Brain microvascular endothelial cell (primary cell): ENCODE measurements at regions not wholly inside any gene's neighbourhood (a gene's known extent, or its start where the extent isn't known, plus 50 kb on each side); places are given as distances from the start of the nearest gene placed in this dataset.

Experiments used
- DNase-seq: peaks from one replicate; pipeline ENCODE4 v3.0.0-alpha.2; 2020
- H3K27ac ChIP-seq: fragments of 250-450 bp; sonication (Bioruptor Pico); 2 replicates; pipeline ENCODE4 v1.5.1; 2020; ENCODE audit warnings: mild to moderate bottlenecking, moderate library complexity
- H3K27me3 ChIP-seq: fragments of 250-450 bp; sonication (Bioruptor Pico); replicated peaks from 2 replicates; pipeline ENCODE4 v1.5.1; 2020; ENCODE audit warnings: mild to moderate bottlenecking
- H3K36me3 ChIP-seq: fragments of 250-450 bp; sonication (Bioruptor Pico); replicated peaks from 2 replicates; pipeline ENCODE4 v1.5.1; 2020; ENCODE audit warnings: mild to moderate bottlenecking
- H3K4me3 ChIP-seq: 2 replicates; pipeline ENCODE4 v1.5.1; 2011; ENCODE audit warnings: low read depth, mild to moderate bottlenecking, control low read depth, low read length, moderate library complexity
- in situ Hi-C: cut with HindIII; loops from 2 replicates; pipeline ENCODE4 v1.10.0; 2017; ENCODE audit warnings: low sequenced_read_pairs, low pct_ligation_motif_present
- TF ChIP-seq, protein P1 (sequence below): IDR thresholded peaks from 2 replicates; pipeline ENCODE4 v1.5.1; 2011; ENCODE audit warnings: low read depth, mild to moderate bottlenecking, moderate library complexity, low read length, control low read depth, inconsistent platforms; ENCODE audit errors: missing control alignments

DNA sequence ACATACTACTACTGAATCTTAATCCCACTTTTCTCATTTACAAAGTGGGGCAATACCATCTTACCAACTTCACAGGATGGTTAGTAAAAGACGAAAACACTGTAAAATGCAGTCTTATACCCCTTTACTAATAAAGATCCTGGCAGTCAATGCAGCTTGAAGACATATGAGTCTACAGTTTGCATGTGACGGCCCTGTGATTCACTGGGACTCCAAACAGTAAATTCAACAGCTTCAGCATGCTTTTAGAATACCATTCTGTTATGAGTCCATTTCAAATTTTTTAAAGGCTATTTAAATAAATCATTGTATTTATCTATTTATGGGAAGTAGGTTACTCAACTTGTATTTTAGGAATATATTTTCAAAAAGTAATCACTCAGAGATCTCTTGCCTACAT, 629.1 kb downstream of the LIG4 start:
- Histone ChIP-seq H3K4me3 (no peak overlapping the region), H3K36me3 (no peaks in the 10 kb centered on the region), H3K27me3 (no peaks in the 10 kb centered on the region), H3K27ac (no peak overlapping the region)
- no peak for DNase-seq
- TF ChIP-seq, protein P1, sequence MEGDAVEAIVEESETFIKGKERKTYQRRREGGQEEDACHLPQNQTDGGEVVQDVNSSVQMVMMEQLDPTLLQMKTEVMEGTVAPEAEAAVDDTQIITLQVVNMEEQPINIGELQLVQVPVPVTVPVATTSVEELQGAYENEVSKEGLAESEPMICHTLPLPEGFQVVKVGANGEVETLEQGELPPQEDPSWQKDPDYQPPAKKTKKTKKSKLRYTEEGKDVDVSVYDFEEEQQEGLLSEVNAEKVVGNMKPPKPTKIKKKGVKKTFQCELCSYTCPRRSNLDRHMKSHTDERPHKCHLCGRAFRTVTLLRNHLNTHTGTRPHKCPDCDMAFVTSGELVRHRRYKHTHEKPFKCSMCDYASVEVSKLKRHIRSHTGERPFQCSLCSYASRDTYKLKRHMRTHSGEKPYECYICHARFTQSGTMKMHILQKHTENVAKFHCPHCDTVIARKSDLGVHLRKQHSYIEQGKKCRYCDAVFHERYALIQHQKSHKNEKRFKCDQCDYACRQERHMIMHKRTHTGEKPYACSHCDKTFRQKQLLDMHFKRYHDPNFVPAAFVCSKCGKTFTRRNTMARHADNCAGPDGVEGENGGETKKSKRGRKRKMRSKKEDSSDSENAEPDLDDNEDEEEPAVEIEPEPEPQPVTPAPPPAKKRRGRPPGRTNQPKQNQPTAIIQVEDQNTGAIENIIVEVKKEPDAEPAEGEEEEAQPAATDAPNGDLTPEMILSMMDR: no peak
- in situ Hi-C loops: no loop called here

GRCh38 chr13:107585469-107586180, 629.7 kb downstream of the LIG4 start:
- TF ChIP-seq, protein P1: no peak
- no peak for DNase-seq
- in situ Hi-C loops: no loop called here
- Histone ChIP-seq H3K36me3 (no peaks in the 10 kb centered on the region), H3K27ac (no peak overlapping the region), H3K4me3 (no peak overlapping the region), H3K27me3 (no peaks in the 10 kb centered on the region)

- Histone ChIP-seq H3K27me3 (no peaks in the 10 kb centered on the region), H3K36me3 (no peaks in the 10 kb centered on the region), H3K27ac (no peak overlapping the region), H3K4me3 (no peak overlapping the region)
- DNase-seq: no peak
- TF ChIP-seq, protein P1: no peak
- in situ Hi-C loops: no loop called here
Measured at GRCh38 chr13:107582171-107582570, 633.2 kb downstream of the LIG4 start.

DNA sequence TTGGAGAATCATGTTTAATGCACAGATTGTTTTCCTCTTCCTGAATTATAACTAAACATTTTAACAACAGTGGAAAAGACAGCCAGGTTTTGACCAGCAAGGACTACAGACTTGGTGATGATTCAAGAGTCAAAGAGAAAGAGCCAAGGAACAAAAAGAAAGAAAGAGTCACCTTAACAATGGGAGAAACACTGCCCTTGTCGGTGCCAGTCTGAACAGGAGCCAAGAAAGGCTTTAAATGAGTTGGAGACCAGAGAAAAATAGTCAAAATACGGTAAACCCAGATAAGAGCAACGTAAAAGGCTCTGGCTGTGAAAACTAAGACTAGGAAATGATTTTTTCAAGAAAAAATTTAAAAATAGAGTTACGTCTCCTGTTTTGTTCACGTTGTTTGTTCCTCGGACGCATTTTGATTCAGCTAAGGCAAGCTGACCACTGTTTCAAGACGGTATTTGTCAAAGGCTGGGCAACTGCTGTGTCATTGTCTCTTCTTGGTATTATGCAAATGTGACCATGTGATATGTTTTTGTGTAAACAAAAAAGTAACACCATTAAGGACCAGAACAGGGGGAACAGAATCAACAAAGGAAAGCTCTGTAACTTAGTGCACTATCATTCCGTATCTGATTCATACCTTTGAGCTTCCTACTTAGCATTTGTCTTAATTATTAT, 634.5 kb downstream of the LIG4 start:
- TF ChIP-seq, protein P1: no peak
- Histone ChIP-seq H3K27ac (no peak overlapping the region), H3K4me3 (no peak overlapping the region), H3K27me3 (no peaks in the 10 kb centered on the region), H3K36me3 (no peaks in the 10 kb centered on the region)
- in situ Hi-C loops: no loop called here
- DNase-seq: no peak

DNA sequence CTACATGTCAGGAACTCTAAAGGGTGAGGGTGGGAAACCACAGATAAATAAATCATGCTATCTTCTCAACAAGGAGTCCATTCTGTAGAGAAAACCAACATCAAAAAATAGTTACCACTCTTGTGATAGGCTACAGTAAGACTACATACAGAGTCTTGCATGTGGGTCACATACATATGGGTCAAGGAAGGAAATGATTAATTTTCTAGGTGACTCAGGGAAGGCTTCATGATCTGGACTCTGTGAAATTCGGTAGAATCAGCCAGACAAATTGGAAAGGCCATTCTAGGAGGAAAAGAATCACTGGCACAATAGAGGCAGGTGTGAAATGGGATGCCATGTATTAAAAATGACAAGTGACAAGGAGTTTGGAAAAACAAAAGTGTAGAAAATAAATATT, 638.9 kb downstream of the LIG4 start:
- TF ChIP-seq, protein P1: no peak
- H3K27ac ChIP-seq: no peak overlapping the region
- H3K27me3 ChIP-seq: no peaks in the 10 kb centered on the region
- in situ Hi-C loops: no loop called here
- no peak for DNase-seq
- no peak overlapping the region for H3K4me3 ChIP-seq
- H3K36me3 ChIP-seq: no peaks in the 10 kb centered on the region
